Fibroblast of the aortic adventitia (primary cell): ENCODE measurements at regions not wholly inside any gene's neighbourhood (a gene's known extent, or its start where the extent isn't known, plus 50 kb on each side); places are given as distances from the start of the nearest gene placed in this dataset.

Experiments
- DNase-seq: peaks from one replicate; pipeline ENCODE4 v3.0.0-alpha.2; 2010; ENCODE audit warnings: low read depth
- H3K4me3 ChIP-seq: 2 replicates; pipeline ENCODE4 v1.5.1; 2011; ENCODE audit warnings: low read depth, mild to moderate bottlenecking, control low read depth, low read length, moderate library complexity
- CTCF ChIP-seq: IDR thresholded peaks from 2 replicates; pipeline ENCODE4 v1.5.1; 2011; ENCODE audit warnings: mild to moderate bottlenecking, low read length, control low read depth, inconsistent platforms; ENCODE audit not compliant: insufficient read depth

- DNase-seq: no peak
- H3K4me3 ChIP-seq: no peak overlapping the region
- no peak for TF ChIP-seq CTCF
Observed at GRCh38 chr17:55965051-55965450, 188.2 kb upstream of the ANKFN1 start.

GRCh38 chr17:55969562-55970324, 183.5 kb upstream of the ANKFN1 start:
- TF ChIP-seq CTCF: no peak
- no peak for DNase-seq
- H3K4me3 ChIP-seq: no peak overlapping the region

DNA sequence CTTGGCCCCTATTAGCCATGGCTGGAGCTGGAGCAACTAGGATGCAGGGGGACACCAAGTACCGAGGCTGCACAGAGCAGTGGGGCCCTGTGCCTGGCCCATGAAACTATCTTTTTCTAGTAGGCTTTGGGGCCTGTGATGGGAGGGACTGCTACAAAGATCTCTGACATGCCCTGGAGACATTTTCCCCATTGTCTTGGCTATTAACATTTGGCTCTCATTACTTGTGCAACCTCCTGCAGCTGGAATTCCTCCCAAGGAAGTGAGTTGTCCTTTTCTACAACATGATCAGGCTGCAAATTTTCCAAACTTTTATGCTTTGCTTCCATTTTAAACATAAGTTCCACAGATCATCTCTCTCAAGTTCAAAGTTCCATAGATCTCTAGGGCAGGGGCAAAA, 174.7 kb upstream of the ANKFN1 start:
- no peak for TF ChIP-seq CTCF
- H3K4me3 ChIP-seq: no peak overlapping the region
- DNase-seq: no peak

DNA sequence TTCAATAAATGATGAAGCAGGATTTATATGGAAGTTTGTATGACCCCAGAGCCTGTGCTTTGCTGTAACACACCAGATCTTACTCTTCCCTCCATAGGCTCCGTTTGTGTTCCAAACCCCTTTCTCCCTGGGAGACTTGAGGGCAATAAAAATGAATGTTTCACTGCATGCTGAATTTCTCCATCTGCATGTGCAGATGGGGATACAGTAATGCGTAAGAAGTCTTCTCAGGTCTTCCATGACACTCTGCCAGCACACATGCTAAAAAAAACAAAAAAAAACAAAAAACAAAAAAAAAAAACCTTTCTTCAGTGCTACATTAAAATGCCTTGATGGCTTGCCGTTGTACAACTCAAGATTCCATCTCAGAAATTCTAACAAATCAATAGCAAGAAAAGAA, 170.2 kb upstream of the ANKFN1 start:
- TF ChIP-seq CTCF: no peak

DNA sequence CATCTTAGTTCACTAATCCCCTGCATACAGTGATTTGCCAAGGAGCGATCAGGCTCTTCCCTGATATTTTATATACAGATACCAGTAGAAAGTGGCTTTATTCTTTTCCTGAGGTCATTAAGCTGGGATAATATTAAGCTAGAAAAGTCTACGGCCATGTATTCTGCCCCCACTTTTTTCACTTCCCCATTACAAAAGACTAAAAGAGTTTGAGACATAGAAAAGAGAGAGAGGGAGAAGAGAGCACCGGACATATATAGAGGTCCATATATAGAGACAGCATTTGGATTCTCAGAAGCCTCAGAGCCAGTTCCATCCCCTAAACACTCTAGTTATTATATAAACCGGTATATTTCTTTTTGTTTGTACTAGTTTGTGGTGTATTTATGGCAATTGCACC, 166.5 kb upstream of the ANKFN1 start:
- TF ChIP-seq CTCF: no peak
- DNase-seq: no peak

More for the DNA sequence above, 170.2 kb upstream of the ANKFN1 start:
- no peak for DNase-seq
- no peak overlapping the region for H3K4me3 ChIP-seq

GRCh38 chr17:55988861-55989260, 164.4 kb upstream of the ANKFN1 start:
- DNase-seq: no peak
- H3K4me3 ChIP-seq: no peak overlapping the region
- no peak for TF ChIP-seq CTCF

More for the DNA sequence above, 166.5 kb upstream of the ANKFN1 start:
- H3K4me3 ChIP-seq: no peak overlapping the region
